ELF-1 (cell line): ENCODE measurements at regions not wholly inside any gene's neighbourhood (a gene's known extent, or its start where the extent isn't known, plus 50 kb on each side); places are given as distances from the start of the nearest gene placed in this dataset.

Source experiments
- DNase-seq: peaks from one replicate; pipeline ENCODE4 v3.0.0-alpha.2; 2016; ENCODE audit warnings: low read depth, low spot score

DNA sequence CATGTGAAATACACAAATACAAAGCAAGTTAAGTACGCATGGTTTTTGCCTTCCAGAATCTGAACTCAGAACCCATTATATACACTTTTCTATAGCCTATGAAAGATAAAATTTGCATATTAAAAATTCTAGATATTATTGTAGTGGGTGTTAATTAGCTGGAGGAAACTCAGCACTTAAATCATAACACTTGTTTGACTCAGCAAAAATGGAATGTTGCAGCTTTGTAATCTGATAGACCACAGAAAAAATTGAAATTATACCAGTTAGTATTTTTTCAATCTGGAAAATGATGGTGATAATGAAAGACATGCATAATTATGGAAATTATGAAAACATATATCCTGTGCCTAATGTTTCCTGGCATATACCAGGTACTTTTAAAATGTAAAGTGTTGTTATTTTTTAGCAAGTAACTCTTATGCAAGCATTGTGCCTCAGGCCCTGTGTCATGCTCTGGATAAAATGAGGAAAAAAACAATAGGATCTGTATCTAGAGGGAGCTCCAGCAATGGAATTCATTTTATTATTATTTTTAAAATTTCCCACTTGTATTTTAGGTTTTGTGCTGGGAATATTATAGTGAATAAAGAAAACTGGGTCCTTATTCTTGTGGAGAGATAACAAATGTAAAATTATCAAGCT is 490.4 kb upstream of the SEMA3A start:
- no peak for DNase-seq

DNA sequence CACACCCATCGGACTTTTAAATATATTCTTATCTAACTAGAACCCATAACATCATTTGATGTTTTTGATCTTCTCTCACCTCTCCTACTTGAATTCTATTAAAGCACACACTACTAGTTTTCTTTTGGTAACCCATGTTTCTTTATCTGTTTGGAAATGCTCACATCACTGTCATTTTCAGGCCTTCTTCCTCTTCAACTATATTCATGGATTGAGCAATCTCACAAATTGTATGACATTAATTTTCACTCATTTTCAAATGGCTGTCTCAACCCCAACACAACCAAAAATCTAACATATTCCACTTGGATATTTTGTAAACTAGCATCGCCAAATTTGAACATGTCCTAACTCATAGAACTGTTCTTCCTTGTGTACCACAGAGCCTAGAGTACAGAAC is 488.0 kb upstream of the SEMA3A start:
- no peak for DNase-seq

DNA sequence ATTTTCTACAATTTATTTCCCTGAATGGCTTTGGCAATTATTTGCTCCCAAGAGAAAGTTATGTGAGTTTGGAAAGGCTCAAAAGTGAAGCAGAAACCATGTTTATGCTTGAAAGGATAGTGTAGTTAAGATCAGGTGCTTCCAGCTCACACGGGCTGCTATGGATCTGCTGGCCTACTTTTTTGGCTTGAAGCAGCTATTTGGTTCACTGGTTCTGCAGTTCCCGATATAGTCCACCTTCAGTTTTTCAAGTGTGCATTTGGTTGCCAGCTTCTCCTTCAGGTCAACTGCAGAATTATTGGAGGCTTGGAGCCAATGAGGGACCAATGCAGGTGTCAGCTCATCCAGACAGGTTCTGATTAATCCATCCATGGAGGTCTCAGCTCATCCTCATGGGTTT is 484.3 kb upstream of the SEMA3A start:
- DNase-seq: no peak

DNA sequence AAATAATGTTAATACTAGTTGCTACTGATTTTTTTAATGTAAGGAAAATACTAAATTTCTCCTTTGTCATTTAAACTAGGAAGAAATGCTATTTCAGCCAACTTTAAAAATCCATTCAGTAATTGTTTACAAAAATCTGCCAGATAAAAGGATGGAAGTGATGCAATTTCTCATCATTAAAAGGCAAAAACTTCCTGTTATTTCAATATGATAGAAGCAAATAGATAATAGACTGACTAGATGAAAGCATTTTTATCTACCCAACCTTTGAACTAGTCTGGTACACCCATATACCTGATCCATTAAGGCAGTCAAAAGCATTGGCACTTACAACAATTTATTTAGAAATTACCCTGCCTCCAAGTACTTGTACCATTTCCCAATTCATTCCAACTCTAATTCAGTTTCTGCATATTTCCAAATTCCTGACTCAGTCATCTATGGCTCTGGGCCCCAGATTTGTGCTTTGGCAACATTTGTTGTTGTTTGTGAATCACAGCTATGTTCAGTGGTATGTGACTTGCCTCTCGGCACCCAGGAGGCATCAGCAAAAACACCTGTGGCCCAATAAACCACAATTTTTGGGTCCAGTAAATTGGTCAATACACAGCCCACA is 482.6 kb upstream of the SEMA3A start:
- no peak for DNase-seq

DNA sequence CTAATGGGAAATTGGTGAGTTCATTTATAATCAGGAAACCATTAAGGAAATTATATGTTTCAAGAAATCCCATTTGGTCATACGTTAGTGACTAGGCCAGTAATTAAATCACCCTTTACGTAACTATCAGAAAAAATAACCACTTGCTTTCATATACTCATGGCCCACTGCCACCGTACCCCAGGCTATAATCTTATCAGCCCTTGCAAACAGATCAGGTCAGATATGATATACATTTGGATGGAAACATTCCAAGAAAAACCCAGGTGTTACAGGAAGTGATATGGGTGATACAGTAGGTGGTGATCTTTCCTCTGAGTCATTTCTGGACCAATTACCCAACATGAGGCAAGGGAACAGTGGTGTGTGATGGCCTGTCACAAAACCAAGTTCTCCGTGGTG is 481.0 kb upstream of the SEMA3A start:
- DNase-seq: no peak

DNA sequence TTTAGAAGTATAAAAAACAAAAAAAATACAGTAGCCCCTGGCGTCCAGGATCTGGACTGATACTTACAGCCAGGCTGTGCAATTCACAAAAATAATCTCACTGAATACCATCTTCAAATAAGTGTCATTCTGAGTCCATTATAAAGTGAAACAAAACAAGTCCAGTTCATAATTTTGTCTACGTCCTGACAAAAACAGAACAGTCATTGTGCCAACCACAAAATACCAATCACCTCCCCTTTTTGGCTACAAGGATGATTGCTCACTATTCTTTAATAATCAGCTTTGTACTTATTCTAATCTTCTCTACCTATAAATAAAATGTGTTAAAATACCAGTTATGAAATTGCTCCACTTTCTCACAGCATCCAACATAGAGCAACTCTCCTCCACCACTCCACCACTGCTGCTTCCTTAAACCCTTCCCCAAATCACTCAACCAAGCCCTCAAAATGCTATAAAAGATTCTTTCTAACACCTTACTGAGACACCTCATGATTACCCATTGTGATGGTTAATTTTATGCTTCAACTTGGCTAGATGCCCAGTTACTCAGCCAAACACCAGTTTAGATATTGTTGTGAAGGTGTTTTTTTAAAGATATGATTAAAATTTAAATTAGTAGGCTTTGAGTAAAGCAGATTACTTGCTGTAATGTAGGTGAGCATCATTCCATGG is 479.8 kb upstream of the SEMA3A start:
- DNase-seq: no peak

DNA sequence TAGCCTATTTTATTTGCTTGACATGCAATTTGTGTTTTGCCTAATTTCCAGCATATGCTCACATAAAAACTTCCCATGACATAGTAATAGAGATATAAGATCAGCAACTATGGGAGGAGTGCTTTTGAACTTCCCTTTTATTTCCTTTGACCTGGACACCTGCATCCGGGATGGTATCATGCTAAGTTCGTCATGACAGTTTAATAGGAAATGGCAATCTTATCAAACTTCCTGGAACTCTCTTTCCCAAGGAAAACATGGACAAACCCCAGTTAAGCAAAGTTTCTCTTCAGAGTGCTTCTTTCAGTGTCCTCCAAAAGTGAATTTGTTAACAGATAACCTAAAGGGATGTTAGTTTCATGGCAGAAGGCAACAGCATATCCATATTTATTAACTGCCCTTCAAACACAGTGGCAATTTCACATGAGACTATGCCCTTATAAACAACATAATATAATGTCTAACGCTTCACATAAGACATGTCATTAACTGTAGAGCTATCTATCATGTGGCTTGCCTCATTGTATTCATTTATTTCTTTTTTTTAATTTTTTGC is 474.7 kb upstream of the SEMA3A start:
- no peak for DNase-seq

DNA sequence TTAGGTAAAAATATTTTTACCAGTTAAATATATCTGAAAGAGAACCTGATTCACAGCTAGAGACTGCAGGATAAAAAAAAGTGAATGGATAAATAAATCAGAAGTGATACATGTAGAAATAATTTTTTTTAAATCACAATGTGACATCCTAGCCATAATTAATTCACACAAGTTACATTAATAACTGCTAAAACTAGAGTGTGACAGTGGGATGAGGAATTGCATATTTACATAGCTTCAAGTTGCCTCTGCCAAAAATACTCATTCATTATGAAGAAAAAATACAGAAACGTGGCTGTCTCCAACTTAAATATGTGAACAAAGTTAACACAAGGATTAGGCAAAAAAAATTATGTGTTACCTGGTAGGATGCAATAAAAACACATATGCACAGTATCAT is 473.5 kb upstream of the SEMA3A start:
- DNase-seq: no peak

DNA sequence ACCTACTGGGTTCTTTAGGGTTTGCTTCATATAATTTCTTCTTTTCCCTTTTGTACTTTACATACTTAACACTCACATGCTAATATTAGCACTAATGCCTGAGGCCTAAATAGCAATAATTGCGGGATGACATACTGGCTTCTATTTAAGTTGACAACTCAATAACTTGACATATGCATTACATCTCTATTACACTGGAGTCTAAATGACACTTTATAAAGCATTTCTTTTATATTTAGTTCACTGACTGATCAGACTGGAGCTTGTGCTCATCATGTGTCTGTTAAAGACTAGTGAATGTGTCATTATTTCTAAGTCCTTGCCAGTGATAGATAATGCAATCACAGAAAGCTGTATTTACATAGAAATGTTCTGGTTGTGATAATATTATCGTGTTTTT is 472.1 kb upstream of the SEMA3A start:
- DNase-seq: no peak

DNA sequence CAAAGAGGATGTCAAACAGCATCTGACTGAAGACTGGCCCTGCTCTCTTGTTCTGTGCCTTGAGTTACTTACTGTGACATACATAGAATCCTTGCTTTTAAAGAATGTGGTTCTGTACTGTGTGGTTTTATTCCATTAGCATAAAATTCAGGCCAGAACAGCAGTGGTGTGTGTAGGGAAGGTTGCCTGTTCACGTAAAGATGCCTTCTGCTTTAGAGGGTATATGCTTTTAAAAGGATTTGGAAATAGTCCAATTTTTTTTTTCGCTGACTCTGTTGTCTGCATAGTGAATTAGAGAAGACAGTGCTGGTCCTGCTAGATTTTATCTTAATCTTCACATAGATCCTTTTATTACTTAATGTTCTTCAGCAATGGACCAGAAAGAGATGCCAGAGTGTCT is 470.8 kb upstream of the SEMA3A start:
- DNase-seq: peak; percentile 5

DNA sequence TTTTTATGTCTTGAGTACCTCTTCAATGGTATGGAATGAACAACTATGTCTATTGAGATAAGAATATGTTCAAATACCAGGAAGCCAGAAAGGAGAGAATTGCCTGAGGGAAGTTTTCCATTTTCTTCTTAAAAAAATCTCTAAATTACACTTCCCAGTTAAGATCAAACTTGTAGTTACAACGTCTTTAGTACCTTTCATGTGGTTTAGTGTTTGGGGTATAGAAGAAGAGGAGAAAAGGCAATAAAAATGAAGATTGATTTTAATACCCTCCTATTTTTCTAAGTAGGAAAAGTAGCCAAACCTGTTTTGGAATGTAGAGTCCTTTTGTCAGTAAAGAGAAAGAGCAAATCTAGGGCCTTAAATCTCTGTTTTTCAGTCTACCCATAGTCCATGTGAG is 470.0 kb upstream of the SEMA3A start:
- DNase-seq: peak; percentile 4

DNA sequence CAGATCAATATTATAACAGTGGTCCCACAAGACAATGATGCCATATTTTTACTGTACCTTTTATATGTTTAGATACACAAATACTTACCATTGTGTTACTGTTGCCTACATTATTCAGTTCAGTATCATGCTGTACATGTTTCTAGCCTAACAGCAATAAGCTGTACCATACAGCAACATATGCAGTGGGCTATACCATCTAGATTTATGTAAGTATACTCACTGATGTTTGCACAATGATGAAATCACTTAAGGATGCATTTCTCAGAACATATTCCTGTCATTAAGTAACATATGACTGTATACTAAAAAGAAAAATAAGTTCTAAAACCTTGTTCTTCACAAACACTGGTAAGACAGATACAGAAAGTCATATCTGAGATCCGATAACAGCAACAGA is 468.6 kb upstream of the SEMA3A start:
- no peak for DNase-seq

DNA sequence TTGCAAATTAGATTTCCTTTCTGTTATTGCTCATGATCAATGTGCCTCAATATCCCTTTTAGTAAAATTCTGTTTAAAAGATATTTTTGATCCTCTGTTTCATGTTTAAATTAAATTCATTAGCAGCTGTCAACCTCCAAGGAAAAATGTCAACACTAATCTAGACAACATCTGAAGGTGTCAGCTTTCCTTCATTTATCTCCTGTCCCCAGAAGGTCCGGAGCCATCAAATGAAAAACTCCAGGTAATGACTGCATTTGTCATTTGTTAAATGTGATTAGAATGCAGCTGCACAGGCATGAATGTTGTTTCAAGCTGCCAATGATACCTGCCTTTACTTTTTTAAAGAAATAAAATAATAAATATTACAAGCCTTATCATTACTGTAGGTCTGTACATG is 463.7 kb upstream of the SEMA3A start:
- DNase-seq: no peak

DNA sequence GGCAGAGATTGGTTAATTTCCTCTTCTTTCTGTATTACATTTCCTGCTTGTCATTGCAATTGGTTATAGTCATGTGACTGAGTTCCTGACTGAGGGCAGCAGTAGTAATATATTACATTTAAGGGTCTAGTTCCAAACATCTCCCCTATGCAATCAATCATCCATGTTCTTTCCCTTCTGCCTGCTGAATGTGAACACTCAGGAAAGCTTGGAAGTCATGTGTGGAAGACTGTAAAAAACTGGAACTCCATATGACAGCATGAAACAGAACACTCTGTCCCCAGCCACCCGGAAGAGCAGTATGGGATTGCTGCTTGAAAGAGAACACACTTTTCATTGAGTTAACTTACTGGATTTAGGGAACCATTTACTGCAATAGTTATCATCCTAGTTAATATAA is 459.7 kb upstream of the SEMA3A start:
- DNase-seq: no peak

DNA sequence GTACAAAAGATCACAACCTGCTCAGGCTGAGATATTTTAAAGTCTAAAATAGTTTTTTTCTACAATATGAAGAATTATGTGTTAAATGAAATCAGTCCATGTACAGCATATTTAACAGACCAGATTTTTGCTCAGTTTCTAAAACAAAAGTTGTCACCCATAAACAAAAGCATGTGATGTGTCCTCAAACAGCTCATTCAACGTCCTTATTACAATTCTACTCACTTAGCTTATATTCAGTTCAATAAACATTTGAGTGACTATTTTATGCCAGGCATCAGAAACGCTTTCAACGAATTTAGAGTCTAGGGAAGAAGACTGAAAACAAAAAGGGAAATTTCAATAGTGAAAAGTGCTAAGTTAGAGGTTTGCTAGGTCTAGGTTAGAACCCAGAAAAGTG is 457.3 kb upstream of the SEMA3A start:
- no peak for DNase-seq

DNA sequence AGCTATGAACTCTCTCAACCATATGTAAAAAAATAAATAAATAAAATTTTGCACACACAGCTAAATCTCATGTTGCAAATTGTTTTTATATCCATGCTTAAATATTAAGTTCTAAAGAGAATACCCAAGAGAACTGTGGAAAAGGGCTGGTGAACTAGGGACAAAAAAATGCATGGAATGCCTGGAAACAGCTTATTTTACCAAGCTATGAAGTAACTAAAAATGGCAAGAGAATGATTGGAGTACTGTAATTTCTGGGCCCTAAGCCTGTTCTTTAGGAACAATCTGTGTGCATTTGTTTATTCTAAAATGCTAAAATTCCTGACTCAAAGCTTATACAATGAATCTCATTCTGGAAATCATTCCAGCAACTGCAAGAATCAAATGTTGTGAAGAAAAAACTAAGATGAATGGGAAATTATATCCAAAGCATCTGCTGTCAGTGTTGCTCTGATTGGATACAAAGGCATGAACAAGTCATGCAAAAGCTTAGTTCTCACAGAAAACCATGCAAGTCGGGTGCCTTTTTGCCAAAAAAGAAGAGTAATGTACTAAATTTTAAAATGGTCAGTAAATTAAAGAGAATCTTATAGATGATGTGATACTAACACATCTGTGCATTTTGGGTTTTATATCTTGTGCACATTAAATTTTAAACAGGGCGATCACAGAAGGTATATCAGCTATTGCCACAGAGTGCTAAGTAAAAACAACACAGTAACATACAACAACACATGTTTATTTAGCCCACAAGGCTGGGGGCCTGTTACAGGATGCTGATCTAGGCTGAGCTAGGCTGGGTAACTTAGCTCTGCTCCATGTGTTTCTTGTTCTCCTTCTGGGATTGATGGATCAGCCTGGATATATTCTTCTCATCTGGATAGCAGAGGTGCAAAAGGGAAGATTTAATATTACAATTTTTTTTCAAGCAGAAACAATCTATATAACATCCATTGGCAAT is 453.5 kb upstream of the SEMA3A start:
- no peak for DNase-seq

DNA sequence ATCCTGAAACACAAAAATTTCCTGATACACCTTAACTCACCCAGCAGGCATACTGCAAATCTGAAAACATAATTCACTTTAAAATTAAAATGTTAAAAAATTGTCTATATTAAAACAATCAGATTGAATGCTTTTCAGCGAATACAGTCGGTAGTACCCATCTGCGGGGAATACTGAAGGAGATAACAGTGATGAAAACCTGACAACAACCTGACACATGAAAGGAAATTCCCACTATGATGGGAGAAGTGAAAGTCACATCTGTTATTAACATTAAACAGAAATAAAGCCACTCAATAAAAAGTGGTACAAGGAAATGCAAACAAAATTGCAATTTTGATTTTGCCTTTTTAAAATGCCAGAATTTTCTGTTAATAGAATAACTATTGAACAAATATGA is 448.0 kb upstream of the SEMA3A start:
- DNase-seq: no peak

DNA sequence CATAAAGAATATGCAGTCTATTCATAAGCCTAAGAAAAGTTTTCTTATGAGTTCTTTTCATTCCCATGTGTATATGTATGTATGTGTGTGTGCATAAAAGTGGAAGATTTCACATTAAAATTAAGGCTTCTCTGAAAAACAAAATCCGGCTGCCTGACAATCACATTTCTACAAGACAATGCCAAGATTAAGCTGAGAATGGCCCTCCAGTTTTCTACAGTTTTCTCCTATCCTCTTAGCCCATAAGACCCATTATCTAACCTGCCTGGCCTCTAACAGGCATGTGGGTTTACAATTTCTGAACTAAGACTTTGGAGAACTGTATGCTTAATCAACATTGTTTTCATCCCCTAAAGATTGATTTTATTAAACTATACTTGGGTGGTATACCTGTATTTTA is 446.0 kb upstream of the SEMA3A start:
- no peak for DNase-seq

DNA sequence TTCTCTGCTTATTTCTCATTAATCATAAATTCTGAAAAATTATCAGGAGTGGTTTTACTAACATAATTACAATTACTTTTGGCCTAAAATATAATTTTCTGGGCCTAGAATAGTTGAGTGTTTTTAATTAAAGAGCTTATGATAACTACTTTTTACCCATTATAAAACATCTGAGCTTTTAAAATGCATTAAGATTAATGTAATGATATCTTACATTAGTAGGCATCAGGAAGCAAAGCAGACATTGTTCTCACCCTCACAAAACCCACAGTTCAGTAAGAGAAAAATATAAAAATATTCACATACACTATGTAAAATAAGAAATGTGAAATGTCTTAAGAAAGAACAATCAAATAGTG is 443.7 kb upstream of the SEMA3A start:
- no peak for DNase-seq

DNA sequence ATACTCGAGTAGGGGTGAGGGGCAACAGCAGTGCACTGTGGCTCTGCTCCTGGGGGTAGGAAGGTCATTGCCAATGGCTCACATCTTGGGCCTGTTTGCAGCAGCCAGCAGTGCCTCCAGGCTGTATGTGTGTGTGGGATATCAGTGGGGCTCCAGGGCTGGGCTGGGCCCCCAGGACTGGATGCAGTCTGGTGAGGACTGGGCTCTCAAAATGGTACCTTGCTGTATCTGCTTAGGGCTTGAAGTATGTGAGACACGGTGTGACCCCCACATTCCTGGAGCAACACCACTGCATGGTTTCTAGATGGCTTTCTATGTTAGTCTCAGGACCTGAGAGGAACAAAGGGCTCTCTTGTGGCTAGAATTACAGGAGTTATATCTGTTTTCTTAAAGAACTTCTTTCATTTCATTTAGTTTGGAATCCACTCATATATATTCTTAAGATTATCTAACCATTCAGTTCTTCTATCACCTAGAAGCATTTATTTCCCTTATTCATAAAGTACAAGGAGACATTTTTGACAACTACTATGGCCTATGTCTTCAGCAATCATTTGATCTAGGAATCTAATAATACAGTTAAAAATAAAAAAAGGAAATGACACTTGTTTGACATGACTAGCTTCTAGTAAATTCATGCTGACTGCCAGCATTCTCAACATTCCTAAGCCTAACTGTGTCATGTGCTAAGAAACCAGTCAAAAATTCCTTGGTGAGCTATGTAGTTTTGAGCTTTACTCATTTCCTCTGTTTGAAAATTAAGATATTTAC is 443.2 kb upstream of the SEMA3A start:
- DNase-seq: peak; percentile 23

DNA sequence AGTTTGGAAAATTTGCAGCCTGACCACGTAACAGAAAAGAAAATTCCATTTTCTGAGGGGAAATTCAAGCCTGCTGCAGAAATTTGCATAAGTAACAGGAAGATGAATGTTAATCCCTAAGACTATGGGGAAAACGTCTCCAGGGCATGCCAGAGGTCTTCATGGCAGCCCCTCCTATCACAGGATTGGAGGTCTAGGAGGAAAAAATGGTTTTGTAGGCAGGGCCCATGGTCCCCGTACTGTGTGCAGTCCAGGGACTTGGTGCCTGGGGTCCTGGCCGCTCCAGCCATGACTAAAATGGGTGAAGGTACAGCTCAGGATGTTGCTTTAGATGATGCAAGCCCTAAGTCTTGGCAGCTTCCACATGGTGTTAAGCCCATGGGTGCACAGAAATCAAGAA is 437.3 kb upstream of the SEMA3A start:
- no peak for DNase-seq
